ENCODE measurements at regions not wholly inside any gene's neighbourhood (a gene's known extent, or its start where the extent isn't known, plus 50 kb on each side); places are given as distances from the start of the nearest gene placed in this dataset.
"Not testable (repeated sequence)": the region's sequence is repeated elsewhere in the genome, so short reads cannot be mapped to it uniquely, and the experiment has no call there.

- no peaks in the 10 kb centered on the region for H3K36me3 ChIP-seq (ENCODE audit: control insufficient read depth in 2 of 3, insufficient read depth in 3 of 3, low read length in 3 of 3)
- H3K9me3 Mint-ChIP-seq: peaks cover 0 to 11% (median 3%) of the 10 kb centered on the region in 11 donors
- DNase-seq: no peak
- H3K36me3 Mint-ChIP-seq: no peaks in the 10 kb centered on the region
- intact Hi-C loops (cut with micrococcal nuclease): no loop called here
- H3K4me1 ChIP-seq (ENCODE audit: control insufficient read depth in 2 of 2, insufficient read depth in 2 of 2, low read length in 2 of 2): no peaks in the 10 kb centered on the region
- ChIA-PET POLR2A (no interaction called here), CTCF (no interaction called here)
- H3K9me3 ChIP-seq (ENCODE audit: control insufficient read depth in 2 of 3, low read length in 3 of 3): no peaks in the 10 kb centered on the region
- no peaks in the 10 kb centered on the region for H3K4me1 Mint-ChIP-seq
- ATAC-seq: no peak
- no peaks in the 10 kb centered on the region for H3K27me3 Mint-ChIP-seq
- no peaks in the 10 kb centered on the region for H3K27me3 ChIP-seq (ENCODE audit: control insufficient read depth in 2 of 2, insufficient read depth in 2 of 2, low read length in 2 of 2)
- no peak overlapping the region for H3K27ac Mint-ChIP-seq
- no peak overlapping the region for H3K27ac ChIP-seq (ENCODE audit: low read depth, low read length)
- H3K4me3 Mint-ChIP-seq: no peak overlapping the region
- H3K4me3 ChIP-seq (ENCODE audit: low read length): no peak overlapping the region
These were observed 877.7 kb downstream of the SLC6A15 start for GRCh38 chr12:84034871-84035270.

- ChIA-PET CTCF (no interaction called here), POLR2A (no interaction called here)
- Histone ChIP-seq H3K4me1 (ENCODE audit: control insufficient read depth in 2 of 2, insufficient read depth in 2 of 2, low read length in 2 of 2) (no peaks in the 10 kb centered on the region), H3K36me3 (ENCODE audit: control insufficient read depth in 2 of 3, insufficient read depth in 3 of 3, low read length in 3 of 3) (no peaks in the 10 kb centered on the region), H3K9me3 (ENCODE audit: control insufficient read depth in 2 of 3, low read length in 3 of 3) (no peaks in the 10 kb centered on the region), H3K27me3 (ENCODE audit: control insufficient read depth in 2 of 2, insufficient read depth in 2 of 2, low read length in 2 of 2) (no peaks in the 10 kb centered on the region), H3K27ac (ENCODE audit: low read depth, low read length) (no peak overlapping the region), H3K4me3 (ENCODE audit: low read length) (no peak overlapping the region)
- H3K27me3 Mint-ChIP-seq: no peaks in the 10 kb centered on the region
- H3K4me1 Mint-ChIP-seq: no peaks in the 10 kb centered on the region
- intact Hi-C loops (cut with micrococcal nuclease): no loop called here
- peaks cover 0 to 11% (median 2%) of the 10 kb centered on the region in 11 donors for H3K9me3 Mint-ChIP-seq
- no peak overlapping the region for H3K4me3 Mint-ChIP-seq
- DNase-seq: no peak
- no peaks in the 10 kb centered on the region for H3K36me3 Mint-ChIP-seq
- H3K27ac Mint-ChIP-seq: no peak overlapping the region
- no peak for ATAC-seq
These were observed 879.4 kb downstream of the SLC6A15 start for GRCh38 chr12:84033162-84033561.

- H3K4me3 Mint-ChIP-seq; H3K27me3 ChIP-seq (ENCODE audit: control insufficient read depth in 2 of 2, insufficient read depth in 2 of 2, low read length in 2 of 2); H3K4me3 ChIP-seq (ENCODE audit: low read length); H3K4me1 ChIP-seq (ENCODE audit: control insufficient read depth in 2 of 2, insufficient read depth in 2 of 2, low read length in 2 of 2); H3K9me3 ChIP-seq (ENCODE audit: control insufficient read depth in 2 of 3, low read length in 3 of 3); H3K36me3 Mint-ChIP-seq; POLR2A ChIA-PET; H3K27ac ChIP-seq (ENCODE audit: low read depth, low read length); ATAC-seq; H3K27me3 Mint-ChIP-seq; H3K27ac Mint-ChIP-seq; CTCF ChIA-PET; H3K4me1 Mint-ChIP-seq; intact Hi-C loops (cut with micrococcal nuclease); H3K36me3 ChIP-seq (ENCODE audit: control insufficient read depth in 2 of 3, insufficient read depth in 3 of 3, low read length in 3 of 3); DNase-seq: not testable (repeated sequence)
- peaks cover 5 to 34% (median 11%) of the 10 kb centered on the region in 11 donors for H3K9me3 Mint-ChIP-seq
These were observed 893.9 kb downstream of the SLC6A15 start for GRCh38 chr12:84018556-84019179.

- ChIA-PET POLR2A (no interaction called here), CTCF (no interaction called here)
- H3K4me3 ChIP-seq (ENCODE audit: low read length): no peak overlapping the region
- no peak for DNase-seq
- no peak overlapping the region for H3K4me3 Mint-ChIP-seq
- no peaks in the 10 kb centered on the region for H3K4me1 Mint-ChIP-seq
- no peak for ATAC-seq
- peaks cover 0 to 9% (median 0%) of the 10 kb centered on the region in 3 experiments for H3K9me3 ChIP-seq (ENCODE audit: control insufficient read depth in 2 of 3, low read length in 3 of 3)
- no peak overlapping the region for H3K27ac ChIP-seq (ENCODE audit: low read depth, low read length)
- peaks cover 7 to 45% (median 14%) of the 10 kb centered on the region in 11 donors for H3K9me3 Mint-ChIP-seq
- H3K36me3 Mint-ChIP-seq: no peaks in the 10 kb centered on the region
- intact Hi-C loops (cut with micrococcal nuclease): no loop called here
- no peaks in the 10 kb centered on the region for H3K27me3 Mint-ChIP-seq
- no peaks in the 10 kb centered on the region for H3K27me3 ChIP-seq (ENCODE audit: control insufficient read depth in 2 of 2, insufficient read depth in 2 of 2, low read length in 2 of 2)
- no peaks in the 10 kb centered on the region for H3K4me1 ChIP-seq (ENCODE audit: control insufficient read depth in 2 of 2, insufficient read depth in 2 of 2, low read length in 2 of 2)
- H3K27ac Mint-ChIP-seq: no peak overlapping the region
- H3K36me3 ChIP-seq (ENCODE audit: control insufficient read depth in 2 of 3, insufficient read depth in 3 of 3, low read length in 3 of 3): no peaks in the 10 kb centered on the region
These were observed 895.6 kb downstream of the SLC6A15 start for GRCh38 chr12:84016956-84017355.

- no peaks in the 10 kb centered on the region for H3K36me3 Mint-ChIP-seq
- intact Hi-C loops (cut with micrococcal nuclease): loop anchor here in 1 of 2 donors (10.0 kb wide), 1 partner anchor 1173 kb away; no protein-coding TSS in a partner anchor
- Histone ChIP-seq H3K36me3 (ENCODE audit: control insufficient read depth in 2 of 3, insufficient read depth in 3 of 3, low read length in 3 of 3) (no peaks in the 10 kb centered on the region), H3K27ac (ENCODE audit: low read depth, low read length) (no peak overlapping the region), H3K9me3 (ENCODE audit: control insufficient read depth in 2 of 3, low read length in 3 of 3) (no peaks in the 10 kb centered on the region), H3K4me1 (ENCODE audit: control insufficient read depth in 2 of 2, insufficient read depth in 2 of 2, low read length in 2 of 2) (no peaks in the 10 kb centered on the region), H3K27me3 (ENCODE audit: control insufficient read depth in 2 of 2, insufficient read depth in 2 of 2, low read length in 2 of 2) (no peaks in the 10 kb centered on the region), H3K4me3 (ENCODE audit: low read length) (no peak overlapping the region)
- POLR2A ChIA-PET: no interaction called here
- CTCF ChIA-PET: no interaction called here
- no peak overlapping the region for H3K27ac Mint-ChIP-seq
- H3K4me3 Mint-ChIP-seq: no peak overlapping the region
- H3K4me1 Mint-ChIP-seq: no peaks in the 10 kb centered on the region
- no peak for DNase-seq
- ATAC-seq: no peak
- peaks cover 2 to 23% (median 6%) of the 10 kb centered on the region in 11 donors for H3K9me3 Mint-ChIP-seq
- H3K27me3 Mint-ChIP-seq: no peaks in the 10 kb centered on the region
These were observed 915.2 kb downstream of the SLC6A15 start for GRCh38 chr12:83997423-83997822.

GRCh38 chr12:83996671-83997070 lies 915.9 kb downstream of the SLC6A15 start:
- H3K36me3 Mint-ChIP-seq: no peaks in the 10 kb centered on the region
- DNase-seq (no peak), ATAC-seq (no peak)
- H3K27me3 Mint-ChIP-seq: no peaks in the 10 kb centered on the region
- no peak overlapping the region for H3K27ac ChIP-seq (ENCODE audit: low read depth, low read length)
- H3K9me3 ChIP-seq (ENCODE audit: control insufficient read depth in 2 of 3, low read length in 3 of 3): no peaks in the 10 kb centered on the region
- H3K36me3 ChIP-seq (ENCODE audit: control insufficient read depth in 2 of 3, insufficient read depth in 3 of 3, low read length in 3 of 3): no peaks in the 10 kb centered on the region
- peaks cover 2 to 21% (median 6%) of the 10 kb centered on the region in 11 donors for H3K9me3 Mint-ChIP-seq
- no peak overlapping the region for H3K4me3 ChIP-seq (ENCODE audit: low read length)
- ChIA-PET CTCF (interaction anchor here (0.7 kb wide), 1 partner anchor 18 kb away, joined by 3 read pairs; no protein-coding TSS in a partner anchor), POLR2A (no interaction called here)
- no peaks in the 10 kb centered on the region for H3K27me3 ChIP-seq (ENCODE audit: control insufficient read depth in 2 of 2, insufficient read depth in 2 of 2, low read length in 2 of 2)
- no peaks in the 10 kb centered on the region for H3K4me1 ChIP-seq (ENCODE audit: control insufficient read depth in 2 of 2, insufficient read depth in 2 of 2, low read length in 2 of 2)
- no peak overlapping the region for H3K4me3 Mint-ChIP-seq
- no peaks in the 10 kb centered on the region for H3K4me1 Mint-ChIP-seq
- no peak overlapping the region for H3K27ac Mint-ChIP-seq
- intact Hi-C loops (cut with micrococcal nuclease): loop anchor here in 1 of 2 donors (10.0 kb wide), 1 partner anchor 1172 kb away; no protein-coding TSS in a partner anchor

GRCh38 chr12:83985084-83985483 lies 927.5 kb downstream of the SLC6A15 start:
- intact Hi-C loops (cut with micrococcal nuclease): no loop called here
- no peaks in the 10 kb centered on the region for H3K4me1 ChIP-seq (ENCODE audit: control insufficient read depth in 2 of 2, insufficient read depth in 2 of 2, low read length in 2 of 2)
- CTCF ChIA-PET: no interaction called here
- no peak overlapping the region for H3K27ac ChIP-seq (ENCODE audit: low read depth, low read length)
- no peaks in the 10 kb centered on the region for H3K9me3 ChIP-seq (ENCODE audit: control insufficient read depth in 2 of 3, low read length in 3 of 3)
- no peaks in the 10 kb centered on the region for H3K27me3 ChIP-seq (ENCODE audit: control insufficient read depth in 2 of 2, insufficient read depth in 2 of 2, low read length in 2 of 2)
- ATAC-seq: no peak
- no peaks in the 10 kb centered on the region for H3K36me3 Mint-ChIP-seq
- peaks cover 0 to under 1% (median 0%) of the 10 kb centered on the region in 11 donors for H3K9me3 Mint-ChIP-seq
- POLR2A ChIA-PET: no interaction called here
- no peaks in the 10 kb centered on the region for H3K4me1 Mint-ChIP-seq
- no peak overlapping the region for H3K4me3 Mint-ChIP-seq
- no peak for DNase-seq
- no peak overlapping the region for H3K27ac Mint-ChIP-seq
- no peak overlapping the region for H3K4me3 ChIP-seq (ENCODE audit: low read length)
- H3K36me3 ChIP-seq (ENCODE audit: control insufficient read depth in 2 of 3, insufficient read depth in 3 of 3, low read length in 3 of 3): no peaks in the 10 kb centered on the region
- no peaks in the 10 kb centered on the region for H3K27me3 Mint-ChIP-seq
